ENCODE measurements at regions not wholly inside any gene's neighbourhood (a gene's known extent, or its start where the extent isn't known, plus 50 kb on each side); places are given as distances from the start of the nearest gene placed in this dataset.

DNA sequence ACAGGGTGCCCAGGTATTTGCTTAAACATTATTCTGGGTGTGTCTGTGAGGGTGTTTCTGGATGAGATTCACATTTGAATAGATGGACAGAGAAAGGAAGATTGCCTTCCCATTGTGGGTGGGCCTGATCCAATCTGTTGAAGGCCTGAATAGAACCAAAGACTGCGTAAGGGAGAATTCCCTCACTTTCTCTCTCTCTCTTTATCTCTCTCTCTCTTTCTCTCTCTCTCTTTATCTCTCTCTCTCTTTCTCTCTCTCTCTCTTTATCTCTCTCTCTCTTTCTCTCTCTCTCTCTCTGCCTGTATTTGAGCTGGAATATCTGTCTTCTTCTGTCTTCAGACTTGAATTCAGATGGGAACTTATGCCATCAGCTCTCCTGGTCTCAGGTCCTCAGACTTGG, 148.4 kb downstream of the FAM124B start:
- TF ChIP-seq, protein P1, sequence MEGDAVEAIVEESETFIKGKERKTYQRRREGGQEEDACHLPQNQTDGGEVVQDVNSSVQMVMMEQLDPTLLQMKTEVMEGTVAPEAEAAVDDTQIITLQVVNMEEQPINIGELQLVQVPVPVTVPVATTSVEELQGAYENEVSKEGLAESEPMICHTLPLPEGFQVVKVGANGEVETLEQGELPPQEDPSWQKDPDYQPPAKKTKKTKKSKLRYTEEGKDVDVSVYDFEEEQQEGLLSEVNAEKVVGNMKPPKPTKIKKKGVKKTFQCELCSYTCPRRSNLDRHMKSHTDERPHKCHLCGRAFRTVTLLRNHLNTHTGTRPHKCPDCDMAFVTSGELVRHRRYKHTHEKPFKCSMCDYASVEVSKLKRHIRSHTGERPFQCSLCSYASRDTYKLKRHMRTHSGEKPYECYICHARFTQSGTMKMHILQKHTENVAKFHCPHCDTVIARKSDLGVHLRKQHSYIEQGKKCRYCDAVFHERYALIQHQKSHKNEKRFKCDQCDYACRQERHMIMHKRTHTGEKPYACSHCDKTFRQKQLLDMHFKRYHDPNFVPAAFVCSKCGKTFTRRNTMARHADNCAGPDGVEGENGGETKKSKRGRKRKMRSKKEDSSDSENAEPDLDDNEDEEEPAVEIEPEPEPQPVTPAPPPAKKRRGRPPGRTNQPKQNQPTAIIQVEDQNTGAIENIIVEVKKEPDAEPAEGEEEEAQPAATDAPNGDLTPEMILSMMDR (conservative IDR thresholded peaks at IDR 0.05; ENCODE audit: low read depth, low read length), result no peak
- no peak for DNase-seq (ENCODE audit: low read depth)
- H3K4me3 ChIP-seq (ENCODE audit: low read depth, low read length), result no peak overlapping the region

DNA sequence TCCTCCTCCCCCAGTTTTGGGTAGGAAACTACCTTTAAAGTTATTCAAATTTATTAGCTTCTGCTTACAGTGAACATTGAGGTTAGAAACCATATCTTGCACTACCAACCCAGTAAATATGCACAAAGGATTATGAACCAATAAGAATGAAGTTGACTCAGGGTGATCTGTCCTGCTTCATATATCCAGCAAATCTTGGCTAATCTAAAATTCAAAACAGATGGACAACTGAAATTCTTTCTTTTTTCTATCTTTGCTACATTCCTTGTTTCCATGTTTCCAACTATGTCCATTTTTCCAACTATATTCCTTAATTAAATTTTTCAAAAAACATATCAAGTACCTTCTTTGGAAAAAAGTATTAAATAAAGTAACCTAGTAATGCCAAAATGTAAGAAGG, 149.3 kb downstream of the FAM124B start:
- H3K4me3 ChIP-seq (ENCODE audit: low read depth, low read length), result no peak overlapping the region
- TF ChIP-seq, protein P1 (conservative IDR thresholded peaks at IDR 0.05; ENCODE audit: low read depth, low read length), result no peak
- no peak for DNase-seq (ENCODE audit: low read depth)

DNA sequence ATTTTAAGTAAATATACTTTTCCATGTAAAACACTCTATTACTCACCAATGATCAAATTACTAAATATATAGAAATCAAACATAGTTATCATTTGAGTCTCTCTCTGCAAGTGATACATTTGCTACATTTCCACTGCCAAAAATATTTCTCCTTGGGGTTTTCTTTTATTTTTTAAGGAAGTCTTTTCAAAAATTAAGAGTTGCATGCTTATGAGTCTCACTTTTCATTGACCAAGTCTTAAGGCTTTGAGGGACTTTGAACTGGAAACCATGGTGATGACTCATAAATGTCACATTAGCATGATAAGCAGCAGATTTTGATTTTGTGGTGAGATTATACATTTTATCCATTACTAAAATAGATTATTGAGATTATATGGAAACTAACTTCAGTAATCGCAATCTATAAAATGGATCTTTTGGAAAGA, 152.9 kb downstream of the FAM124B start:
- no peak overlapping the region for H3K4me3 ChIP-seq (ENCODE audit: low read depth, low read length)
- no peak for DNase-seq (ENCODE audit: low read depth)
- TF ChIP-seq, protein P1 (conservative IDR thresholded peaks at IDR 0.05; ENCODE audit: low read depth, low read length), result no peak

DNA sequence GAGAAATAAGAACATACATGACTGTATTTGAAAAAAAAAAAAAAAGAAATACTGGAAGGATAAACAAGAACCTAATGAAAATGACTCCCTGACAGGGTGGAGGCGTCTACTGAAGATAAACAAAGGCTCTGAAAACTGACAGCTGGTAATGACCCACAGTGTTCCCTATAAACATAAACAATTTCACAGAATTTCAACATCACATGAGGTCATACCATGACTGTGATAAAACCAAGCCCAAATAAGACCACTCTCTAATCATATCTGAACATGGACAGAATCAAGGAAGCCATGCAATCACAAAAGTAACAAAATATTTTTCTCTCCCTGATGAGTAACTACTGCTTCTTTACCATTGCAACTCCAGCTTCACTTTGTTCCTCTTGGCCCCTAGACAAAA, 159.3 kb downstream of the FAM124B start:
- TF ChIP-seq, protein P1 (conservative IDR thresholded peaks at IDR 0.05; ENCODE audit: low read depth, low read length), result no peak
- DNase-seq (ENCODE audit: low read depth), result no peak
- no peak overlapping the region for H3K4me3 ChIP-seq (ENCODE audit: low read depth, low read length)

DNA sequence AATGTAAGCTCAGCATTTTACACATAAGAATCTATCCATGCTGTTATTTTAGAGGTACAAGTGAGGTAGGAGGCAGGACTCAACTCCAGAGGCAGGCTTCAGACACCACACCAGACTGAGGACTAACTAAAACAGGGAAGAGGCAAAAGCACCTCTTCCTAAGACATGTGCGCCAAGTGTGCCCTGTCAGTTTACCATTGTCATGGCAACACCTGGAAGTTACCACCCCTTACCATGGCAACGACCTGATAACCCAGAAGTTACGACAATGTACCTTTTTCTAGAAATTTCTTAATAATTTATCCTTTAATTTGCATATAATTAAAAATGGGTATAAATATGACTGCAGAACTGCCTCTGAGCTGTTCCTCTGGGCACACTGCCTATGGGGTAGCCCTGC, 160.1 kb downstream of the FAM124B start:
- TF ChIP-seq, protein P1 (conservative IDR thresholded peaks at IDR 0.05; ENCODE audit: low read depth, low read length), result no peak
- H3K4me3 ChIP-seq (ENCODE audit: low read depth, low read length), result no peak overlapping the region
- no peak for DNase-seq (ENCODE audit: low read depth)

DNA sequence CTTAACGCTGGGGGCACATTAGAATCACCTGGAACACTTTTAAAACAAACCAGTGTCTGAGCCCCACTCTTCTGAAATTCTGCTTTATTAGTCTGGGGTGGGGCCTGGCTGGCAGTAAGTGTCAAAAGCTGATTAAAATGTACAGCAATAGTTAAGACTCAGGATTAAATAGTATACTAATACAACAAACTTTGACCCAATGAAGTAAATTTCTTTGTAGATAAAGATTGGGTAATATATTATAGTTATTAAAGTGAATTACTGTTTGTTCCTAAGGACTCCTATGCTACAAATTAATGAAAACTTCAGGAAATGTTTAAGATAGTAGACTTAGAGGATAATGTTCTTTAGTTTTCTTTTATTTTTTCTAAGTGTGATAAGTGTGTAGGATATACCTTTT, 160.9 kb downstream of the FAM124B start:
- TF ChIP-seq, protein P1 (conservative IDR thresholded peaks at IDR 0.05; ENCODE audit: low read depth, low read length), result no peak
- no peak overlapping the region for H3K4me3 ChIP-seq (ENCODE audit: low read depth, low read length)
- no peak for DNase-seq (ENCODE audit: low read depth)

DNA sequence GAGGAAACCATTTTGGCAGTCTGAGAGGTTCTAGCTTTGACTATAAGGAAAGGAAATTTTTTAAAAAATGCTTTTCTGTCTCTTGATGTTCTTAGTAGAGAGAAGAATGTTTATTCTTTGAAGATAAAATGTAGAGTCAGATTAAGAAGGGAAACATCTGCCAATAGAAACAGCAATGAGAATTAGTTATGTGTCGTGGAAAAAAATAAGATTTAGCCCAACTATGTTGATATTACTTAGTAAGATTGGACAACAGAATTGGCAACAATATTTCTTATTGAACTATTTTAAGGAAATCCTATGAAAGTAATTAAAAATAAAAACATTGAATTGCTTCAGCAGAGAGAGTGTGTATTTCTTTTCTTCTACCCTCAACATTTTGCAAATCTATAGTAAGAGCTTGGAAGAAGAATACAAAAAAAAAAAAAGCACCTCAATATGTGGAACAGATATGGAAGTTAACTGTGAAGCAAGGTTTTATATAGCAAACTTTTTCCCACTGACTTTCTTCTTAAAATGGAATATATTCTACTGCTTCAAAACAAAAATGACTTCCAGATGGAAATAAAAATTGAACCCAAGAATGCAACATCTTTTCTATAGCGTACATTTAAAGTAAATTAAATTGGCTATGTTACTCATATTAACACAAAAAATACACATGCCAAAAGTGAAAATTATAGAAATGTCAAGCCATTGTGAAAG, 177.9 kb downstream of the FAM124B start:
- DNase-seq (ENCODE audit: low read depth), result no peak
- TF ChIP-seq, protein P1 (conservative IDR thresholded peaks at IDR 0.05; ENCODE audit: low read depth, low read length), result no peak
- no peak overlapping the region for H3K4me3 ChIP-seq (ENCODE audit: low read depth, low read length)
